OCI-LY3 (cell line): ENCODE measurements at regions not wholly inside any gene's neighbourhood (a gene's known extent, or its start where the extent isn't known, plus 50 kb on each side); places are given as distances from the start of the nearest gene placed in this dataset.

ENCODE experiments used
- H2AFZ ChIP-seq: fragments of 200-600, 300-600 bp; shearing (Covaris generic); 2 replicates; pipeline ENCODE4 v1.6.0; 2014; ENCODE audit warnings: antibody characterized with exemption, low read depth, low read length
- H3K27ac ChIP-seq: fragments of 200-600, 300-600 bp; sonication (generic); 2 replicates; pipeline ENCODE4 v1.5.1; 2014; ENCODE audit warnings: mild to moderate bottlenecking, low read length, moderate library complexity, mixed read lengths
- H3K27me3 ChIP-seq: fragments of 200-600, 300-600 bp; sonication (generic); 2 replicates; pipeline ENCODE4 v1.6.1; 2014; ENCODE audit warnings: low read depth, low read length, mixed read lengths
- H3K36me3 ChIP-seq: fragments of 200-600, 300-600 bp; sonication (generic); replicated peaks from 2 replicates; pipeline ENCODE3; 2014; ENCODE audit warnings: low read depth, low read length, mixed read lengths
- H3K4me1 ChIP-seq: fragments of 300-600, 200-600 bp; sonication (generic); 2 replicates; pipeline ENCODE4 v1.6.1; 2014; ENCODE audit warnings: low read length, mixed read lengths
- H3K4me2 ChIP-seq: fragments of 200-600, 300-600 bp; sonication (generic); 2 replicates; pipeline ENCODE4 v1.6.1; 2014; ENCODE audit warnings: low read length, mixed read lengths
- H3K4me3 ChIP-seq: fragments of 300-600, 200-600 bp; sonication (generic); 2 replicates; pipeline ENCODE4 v1.5.1; 2014; ENCODE audit warnings: antibody characterized with exemption, mild to moderate bottlenecking, low read length, moderate library complexity
- H3K79me2 ChIP-seq: fragments of 300-600, 200-600 bp; shearing (Covaris generic); 2 replicates; pipeline ENCODE4 v1.6.1; 2014; ENCODE audit warnings: mild to moderate bottlenecking, low read length, mixed read lengths
- H3K9ac ChIP-seq: fragments of 300-600, 200-600 bp; shearing (Covaris generic); 2 replicates; pipeline ENCODE4 v1.6.0; 2014; ENCODE audit warnings: mild to moderate bottlenecking, low read length, moderate library complexity
- H3K9me3 ChIP-seq: fragments of 200-600, 300-600 bp; shearing (Covaris generic); 2 replicates; pipeline ENCODE4 v1.6.1; 2014; ENCODE audit warnings: low read length, mixed read lengths; ENCODE audit not compliant: insufficient read depth
- H4K20me1 ChIP-seq: fragments of 200-600, 300-600 bp; sonication (generic); 2 replicates; pipeline ENCODE4 v1.6.1; 2016; ENCODE audit warnings: low read length, mixed read lengths; ENCODE audit not compliant: insufficient read depth
- EZH2phosphoT487 ChIP-seq: fragments of 200-600 bp; shearing (Covaris generic); IDR thresholded peaks from 2 replicates; pipeline ENCODE4 v1.6.1; 2018; ENCODE audit warnings: antibody characterized with exemption, mixed run types, low read depth
- TF ChIP-seq, protein P1 (sequence below): fragments of 200-600, 300-600 bp; sonication (generic); IDR thresholded peaks from 2 replicates; pipeline ENCODE4 v1.5.1; 2014; ENCODE audit warnings: antibody characterized with exemption, low read length, low read depth

DNA sequence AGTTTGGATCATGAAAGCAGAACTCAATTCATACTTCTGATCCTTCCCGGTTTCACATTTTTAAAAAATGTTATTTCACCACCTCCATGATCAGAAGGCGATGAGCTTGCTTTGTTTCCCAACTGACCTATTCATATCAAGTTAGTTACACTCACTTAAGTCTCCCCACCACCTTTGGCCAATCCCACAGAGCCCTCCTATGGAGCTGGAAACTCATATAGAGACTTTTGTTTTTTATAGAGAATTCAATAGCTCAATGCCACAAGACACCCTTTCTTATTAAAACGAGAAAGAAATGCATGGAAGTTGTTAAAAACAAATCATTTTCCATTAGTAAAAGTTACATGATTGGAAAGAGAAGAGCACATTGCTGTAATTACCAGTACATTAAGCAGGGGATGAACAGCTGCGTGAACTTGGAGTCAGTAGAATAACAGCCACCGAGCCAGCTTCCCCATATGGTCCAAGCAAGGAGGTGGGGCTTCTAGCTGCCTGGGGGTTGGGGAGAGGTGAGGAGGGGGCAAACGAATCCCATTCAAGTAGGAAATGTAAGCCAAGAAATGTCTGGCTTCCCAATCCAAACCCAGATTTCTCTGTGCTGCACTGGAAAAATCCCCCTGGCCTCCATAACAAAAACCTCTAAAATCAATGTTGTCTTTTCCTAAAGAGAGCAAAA, 614.5 kb downstream of the IRS1 start:
- Histone ChIP-seq H3K4me2 (no peak overlapping the region), H4K20me1 (no peaks in the 10 kb centered on the region)

GRCh38 chr2:226184540-226184939, 615.1 kb downstream of the IRS1 start:
- Histone ChIP-seq H3K4me3 (no peak overlapping the region), H3K27me3 (no peaks in the 10 kb centered on the region), H3K9me3 (no peaks in the 10 kb centered on the region), H3K4me2 (no peak overlapping the region), H3K79me2 (no peaks in the 10 kb centered on the region), H3K9ac (no peak overlapping the region), H2AFZ (no peak overlapping the region), H3K4me1 (no peaks in the 10 kb centered on the region), H4K20me1 (no peaks in the 10 kb centered on the region), H3K27ac (no peak overlapping the region), H3K36me3 (no peaks in the 10 kb centered on the region)
- TF ChIP-seq, protein P1, sequence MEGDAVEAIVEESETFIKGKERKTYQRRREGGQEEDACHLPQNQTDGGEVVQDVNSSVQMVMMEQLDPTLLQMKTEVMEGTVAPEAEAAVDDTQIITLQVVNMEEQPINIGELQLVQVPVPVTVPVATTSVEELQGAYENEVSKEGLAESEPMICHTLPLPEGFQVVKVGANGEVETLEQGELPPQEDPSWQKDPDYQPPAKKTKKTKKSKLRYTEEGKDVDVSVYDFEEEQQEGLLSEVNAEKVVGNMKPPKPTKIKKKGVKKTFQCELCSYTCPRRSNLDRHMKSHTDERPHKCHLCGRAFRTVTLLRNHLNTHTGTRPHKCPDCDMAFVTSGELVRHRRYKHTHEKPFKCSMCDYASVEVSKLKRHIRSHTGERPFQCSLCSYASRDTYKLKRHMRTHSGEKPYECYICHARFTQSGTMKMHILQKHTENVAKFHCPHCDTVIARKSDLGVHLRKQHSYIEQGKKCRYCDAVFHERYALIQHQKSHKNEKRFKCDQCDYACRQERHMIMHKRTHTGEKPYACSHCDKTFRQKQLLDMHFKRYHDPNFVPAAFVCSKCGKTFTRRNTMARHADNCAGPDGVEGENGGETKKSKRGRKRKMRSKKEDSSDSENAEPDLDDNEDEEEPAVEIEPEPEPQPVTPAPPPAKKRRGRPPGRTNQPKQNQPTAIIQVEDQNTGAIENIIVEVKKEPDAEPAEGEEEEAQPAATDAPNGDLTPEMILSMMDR, result no peak

More for the DNA sequence above, 614.5 kb downstream of the IRS1 start:
- H3K27ac ChIP-seq, result no peak overlapping the region
- no peak overlapping the region for H3K9ac ChIP-seq
- no peak overlapping the region for H3K4me3 ChIP-seq
- no peak overlapping the region for H2AFZ ChIP-seq
- no peaks in the 10 kb centered on the region for H3K36me3 ChIP-seq
- no peaks in the 10 kb centered on the region for H3K79me2 ChIP-seq
- no peaks in the 10 kb centered on the region for H3K27me3 ChIP-seq
- H3K9me3 ChIP-seq, result no peaks in the 10 kb centered on the region
- no peak for TF ChIP-seq EZH2phosphoT487
- TF ChIP-seq, protein P1, result no peak
- no peaks in the 10 kb centered on the region for H3K4me1 ChIP-seq

DNA sequence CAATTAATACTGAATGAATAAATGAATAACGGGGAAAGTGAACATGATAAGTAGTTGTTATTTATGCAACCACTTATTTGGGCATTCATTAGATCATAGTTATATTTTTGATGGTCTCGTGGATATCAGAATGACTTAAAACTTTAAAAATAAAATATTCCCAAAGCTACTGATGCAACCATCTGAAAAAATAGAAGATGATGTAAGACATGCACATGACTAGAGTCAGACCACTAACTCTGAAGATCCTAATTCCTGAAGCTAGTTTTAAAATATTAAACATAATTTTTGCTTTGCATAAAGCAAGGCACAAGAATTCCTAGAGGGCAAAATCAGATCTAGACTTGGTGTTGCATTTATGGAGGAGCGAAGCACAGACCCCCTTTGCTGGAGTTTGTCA, 616.1 kb downstream of the IRS1 start:
- no peaks in the 10 kb centered on the region for H3K9me3 ChIP-seq

GRCh38 chr2:226183033-226183432, 616.6 kb downstream of the IRS1 start:
- Histone ChIP-seq H4K20me1 (no peaks in the 10 kb centered on the region), H3K4me2 (no peak overlapping the region), H3K36me3 (no peaks in the 10 kb centered on the region), H3K4me1 (no peaks in the 10 kb centered on the region), H2AFZ (no peak overlapping the region), H3K79me2 (no peaks in the 10 kb centered on the region), H3K27me3 (no peaks in the 10 kb centered on the region), H3K4me3 (no peak overlapping the region), H3K27ac (no peak overlapping the region), H3K9me3 (no peaks in the 10 kb centered on the region), H3K9ac (no peak overlapping the region)
- TF ChIP-seq, protein P1, result no peak
- no peak for TF ChIP-seq EZH2phosphoT487

More for the DNA sequence above, 616.1 kb downstream of the IRS1 start:
- TF ChIP-seq, protein P1, result no peak
- no peak for TF ChIP-seq EZH2phosphoT487
- Histone ChIP-seq H3K4me3 (no peak overlapping the region), H3K36me3 (no peaks in the 10 kb centered on the region), H3K4me2 (no peak overlapping the region), H3K9ac (no peak overlapping the region), H2AFZ (no peak overlapping the region), H3K27me3 (no peaks in the 10 kb centered on the region), H4K20me1 (no peaks in the 10 kb centered on the region), H3K79me2 (no peaks in the 10 kb centered on the region), H3K4me1 (no peaks in the 10 kb centered on the region), H3K27ac (no peak overlapping the region)
